BE2C (cell line): ENCODE measurements at regions not wholly inside any gene's neighbourhood (a gene's known extent, or its start where the extent isn't known, plus 50 kb on each side); places are given as distances from the start of the nearest gene placed in this dataset.

Experiments
- DNase-seq: peaks from one replicate; pipeline ENCODE4 v3.0.0-alpha.2; 2020
- H3K27me3 ChIP-seq: fragments of 250-450 bp; sonication (Bioruptor Pico); 2 replicates; pipeline ENCODE4 v1.5.1; 2020; ENCODE audit warnings: mild to moderate bottlenecking
- H3K36me3 ChIP-seq: fragments of 250-450 bp; sonication (Bioruptor Pico); 2 replicates; pipeline ENCODE4 v1.5.1; 2020; ENCODE audit warnings: mild to moderate bottlenecking
- H3K4me1 ChIP-seq: fragments of 250-450 bp; sonication (Bioruptor Pico); 2 replicates; pipeline ENCODE4 v1.5.1; 2020
- H3K4me3 ChIP-seq: 2 replicates; pipeline ENCODE4 v1.5.1; 2011; ENCODE audit warnings: low read depth, low read length
- H3K9me3 ChIP-seq: fragments of 250-450 bp; sonication (Bioruptor Pico); 2 replicates; pipeline ENCODE4 v1.5.1; 2020
- CTCF ChIP-seq: IDR thresholded peaks from 2 replicates; pipeline ENCODE4 v1.5.1; 2012; ENCODE audit warnings: mild to moderate bottlenecking, low read depth, low read length

GRCh38 chr11:106249617-106250239 is 172.3 kb downstream of the AASDHPPT start:
- no peaks in the 10 kb centered on the region for H3K9me3 ChIP-seq
- no peaks in the 10 kb centered on the region for H3K36me3 ChIP-seq
- no peaks in the 10 kb centered on the region for H3K27me3 ChIP-seq
- no peaks in the 10 kb centered on the region for H3K4me1 ChIP-seq
- no peak for TF ChIP-seq CTCF
- no peak overlapping the region for H3K4me3 ChIP-seq
- DNase-seq: no peak

GRCh38 chr11:106262852-106263251 is 185.4 kb downstream of the AASDHPPT start:
- no peaks in the 10 kb centered on the region for H3K9me3 ChIP-seq
- no peak for DNase-seq
- no peaks in the 10 kb centered on the region for H3K36me3 ChIP-seq

GRCh38 chr11:106263527-106263926 is 186.1 kb downstream of the AASDHPPT start:
- no peaks in the 10 kb centered on the region for H3K9me3 ChIP-seq
- no peaks in the 10 kb centered on the region for H3K36me3 ChIP-seq
- H3K4me3 ChIP-seq: no peak overlapping the region
- no peaks in the 10 kb centered on the region for H3K4me1 ChIP-seq
- no peak for TF ChIP-seq CTCF
- DNase-seq: no peak
- H3K27me3 ChIP-seq: no peaks in the 10 kb centered on the region

More at GRCh38 chr11:106262852-106263251, 185.4 kb downstream of the AASDHPPT start:
- Histone ChIP-seq H3K27me3 (no peaks in the 10 kb centered on the region), H3K4me3 (no peak overlapping the region), H3K4me1 (no peaks in the 10 kb centered on the region)
- TF ChIP-seq CTCF: no peak

- no peak for DNase-seq
- Histone ChIP-seq H3K36me3 (no peaks in the 10 kb centered on the region), H3K4me3 (no peak overlapping the region), H3K9me3 (no peaks in the 10 kb centered on the region), H3K4me1 (no peaks in the 10 kb centered on the region), H3K27me3 (no peaks in the 10 kb centered on the region)
- no peak for TF ChIP-seq CTCF
Observed at GRCh38 chr11:106271086-106271485, 193.6 kb downstream of the AASDHPPT start.

- no peak for TF ChIP-seq CTCF
- H3K4me1 ChIP-seq: no peaks in the 10 kb centered on the region
- H3K9me3 ChIP-seq: no peaks in the 10 kb centered on the region
- DNase-seq: no peak
- H3K36me3 ChIP-seq: no peaks in the 10 kb centered on the region
- H3K27me3 ChIP-seq: no peaks in the 10 kb centered on the region
- H3K4me3 ChIP-seq: no peak overlapping the region
Observed at GRCh38 chr11:106271686-106272085, 194.2 kb downstream of the AASDHPPT start.

GRCh38 chr11:106275151-106275550 is 197.7 kb downstream of the AASDHPPT start:
- Histone ChIP-seq H3K27me3 (no peaks in the 10 kb centered on the region), H3K4me1 (no peaks in the 10 kb centered on the region), H3K4me3 (no peak overlapping the region), H3K36me3 (no peaks in the 10 kb centered on the region), H3K9me3 (no peaks in the 10 kb centered on the region)
- no peak for DNase-seq
- TF ChIP-seq CTCF: no peak
